Mesendoderm (in vitro differentiated cells): ENCODE measurements at regions not wholly inside any gene's neighbourhood (a gene's known extent, or its start where the extent isn't known, plus 50 kb on each side); places are given as distances from the start of the nearest gene placed in this dataset.

Source experiments
- DNase-seq: peaks from one replicate; pipeline ENCODE4 v3.0.0; 2013
- H2AK5ac ChIP-seq: 2 replicates; pipeline ENCODE4 v1.6.1; 2013; ENCODE audit warnings: low read length, inconsistent platforms
- H2BK120ac ChIP-seq: 2 replicates; pipeline ENCODE4 v1.6.1; 2013; ENCODE audit warnings: low read depth, mild to moderate bottlenecking, low read length, moderate library complexity, mixed read lengths
- H2BK15ac ChIP-seq: replicated peaks from 2 replicates; pipeline ENCODE4 v1.6.1; 2013; ENCODE audit warnings: low read depth, mild to moderate bottlenecking, moderate library complexity
- H2BK5ac ChIP-seq: 2 replicates; pipeline ENCODE4 v1.6.1; 2013; ENCODE audit warnings: low read length, inconsistent platforms
- H3K18ac ChIP-seq: 2 replicates; pipeline ENCODE4 v1.6.1; 2013; ENCODE audit warnings: mild to moderate bottlenecking, low read length, mixed read lengths
- H3K23ac ChIP-seq: one replicate; pipeline ENCODE4 v1.6.1; 2013; ENCODE audit warnings: low read length
- H3K27ac ChIP-seq: 2 replicates; pipeline ENCODE4 v1.5.1; 2013; ENCODE audit warnings: low read depth, mild to moderate bottlenecking, inconsistent platforms, low read length, moderate library complexity
- H3K27me3 ChIP-seq: 2 replicates; pipeline ENCODE4 v1.6.1; 2013; ENCODE audit warnings: low read length, control low read depth, mild to moderate bottlenecking, inconsistent platforms; ENCODE audit not compliant: insufficient read depth, poor library complexity
- H3K36me3 ChIP-seq: 2 replicates; pipeline ENCODE4 v1.6.1; 2013; ENCODE audit warnings: low read length, inconsistent platforms; ENCODE audit not compliant: control insufficient read depth, insufficient read depth
- H3K4ac ChIP-seq: one replicate; pipeline ENCODE4 v1.6.1; 2013; ENCODE audit warnings: low read depth, mild to moderate bottlenecking, low read length, moderate library complexity
- H3K4me1 ChIP-seq: 2 replicates; pipeline ENCODE4 v1.6.1; 2013; ENCODE audit warnings: low read depth, low read length, inconsistent platforms; ENCODE audit not compliant: control insufficient read depth
- H3K4me2 ChIP-seq: 2 replicates; pipeline ENCODE4 v1.6.1; 2013; ENCODE audit warnings: low read length
- H3K4me3 ChIP-seq: 2 replicates; pipeline ENCODE4 v1.5.1; 2013; ENCODE audit warnings: mild to moderate bottlenecking, low read length
- H3K56ac ChIP-seq: one replicate; pipeline ENCODE4 v1.6.1; 2013; ENCODE audit warnings: low read length
- H3K79me1 ChIP-seq: 2 replicates; pipeline ENCODE4 v1.6.1; 2013; ENCODE audit warnings: low read length, inconsistent platforms
- H3K79me2 ChIP-seq: 2 replicates; pipeline ENCODE4 v1.6.1; 2013; ENCODE audit warnings: mild to moderate bottlenecking, low read length; ENCODE audit not compliant: control insufficient read depth, insufficient read depth
- H3K9ac ChIP-seq: 2 replicates; pipeline ENCODE4 v1.6.1; 2013; ENCODE audit warnings: low read length, inconsistent platforms
- H4K5ac ChIP-seq: one replicate; pipeline ENCODE4 v1.6.1; 2013; ENCODE audit warnings: low read length
- H4K8ac ChIP-seq: one replicate; pipeline ENCODE4 v1.6.1; 2013; ENCODE audit warnings: low read depth, mild to moderate bottlenecking, control low read depth, low read length, moderate library complexity
- WGBS: extraction: QIAGEN DNeasy Blood & Tissue Kit; methylation state at CpG from one replicate; pipeline ENCODE4 v1.1.7; 2013; ENCODE audit warnings: low lambda C conversion rate, missing lambda C conversion rate; ENCODE audit not compliant: insufficient coverage; ENCODE audit errors: extremely low coverage; 5-methylcytosine and 5-hydroxymethylcytosine counted together

- no peak overlapping the region for H4K5ac ChIP-seq
Observed at GRCh38 chr3:127445581-127446343, 144.8 kb downstream of the TPRA1 start.

DNA sequence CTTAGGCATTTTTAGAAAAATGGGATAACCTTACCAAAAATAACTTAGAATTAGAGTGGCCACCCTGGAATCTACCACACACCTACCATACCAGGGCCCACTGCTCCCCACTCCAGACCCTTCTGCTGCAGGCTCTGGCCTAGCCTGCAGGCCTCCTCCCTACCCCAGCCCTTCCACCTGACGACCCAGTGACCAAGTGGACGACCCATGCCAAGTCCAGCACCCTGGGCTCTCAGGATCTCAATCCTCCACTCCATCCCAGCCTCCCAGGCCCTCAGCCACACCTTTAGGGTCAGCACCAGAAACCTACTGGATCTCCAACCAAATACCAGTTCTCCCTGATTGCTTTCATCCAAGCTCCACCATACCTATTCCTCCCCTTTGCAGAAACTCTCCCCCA is 145.8 kb downstream of the TPRA1 start:
- Histone ChIP-seq H4K8ac (no peak overlapping the region), H3K36me3 (no peaks in the 10 kb centered on the region), H3K23ac (no peak overlapping the region), H3K4ac (no peak overlapping the region), H3K27ac (no peak overlapping the region), H3K4me1 (no peaks in the 10 kb centered on the region), H3K27me3 (no peaks in the 10 kb centered on the region), H2BK120ac (no peak overlapping the region), H3K18ac (no peak overlapping the region), H3K56ac (no peak overlapping the region), H3K4me2 (no peak overlapping the region), H2AK5ac (no peak overlapping the region), H3K9ac (no peak overlapping the region), H3K79me1 (no peaks in the 10 kb centered on the region), H3K4me3 (no peak overlapping the region), H3K79me2 (no peaks in the 10 kb centered on the region), H2BK15ac (no peak overlapping the region), H4K5ac (no peak overlapping the region), H2BK5ac (no peak overlapping the region)
- WGBS = no CpG with 5 or more reads among the region's 2 CpGs
- no peak for DNase-seq

More at GRCh38 chr3:127445581-127446343, 144.8 kb downstream of the TPRA1 start:
- H4K8ac ChIP-seq = no peak overlapping the region
- no peak overlapping the region for H2AK5ac ChIP-seq
- H3K79me2 ChIP-seq = no peaks in the 10 kb centered on the region
- no peaks in the 10 kb centered on the region for H3K4me1 ChIP-seq
- H3K9ac ChIP-seq = no peak overlapping the region
- H3K23ac ChIP-seq = no peak overlapping the region
- H3K4me2 ChIP-seq = no peak overlapping the region
- H3K27ac ChIP-seq = no peak overlapping the region
- H2BK120ac ChIP-seq = no peak overlapping the region
- H3K79me1 ChIP-seq = no peaks in the 10 kb centered on the region
- H3K18ac ChIP-seq = no peak overlapping the region
- no peak overlapping the region for H2BK15ac ChIP-seq
- H3K4ac ChIP-seq = no peak overlapping the region
- no peak for DNase-seq
- whole genome bisulfite sequencing = no CpG with 5 or more reads among the region's 14 CpGs
- H3K27me3 ChIP-seq = no peaks in the 10 kb centered on the region
- no peaks in the 10 kb centered on the region for H3K36me3 ChIP-seq
- H3K56ac ChIP-seq = no peak overlapping the region
- no peak overlapping the region for H2BK5ac ChIP-seq
- no peak overlapping the region for H3K4me3 ChIP-seq

- Histone ChIP-seq H3K9ac (no peak overlapping the region), H2BK5ac (no peak overlapping the region), H3K4me2 (no peak overlapping the region), H3K79me2 (no peaks in the 10 kb centered on the region), H2BK15ac (no peak overlapping the region), H2BK120ac (no peak overlapping the region), H3K4me1 (no peaks in the 10 kb centered on the region), H2AK5ac (no peak overlapping the region), H4K8ac (no peak overlapping the region), H3K36me3 (no peaks in the 10 kb centered on the region), H3K56ac (no peak overlapping the region), H3K27me3 (no peaks in the 10 kb centered on the region), H3K79me1 (no peaks in the 10 kb centered on the region), H4K5ac (no peak overlapping the region), H3K4ac (no peak overlapping the region), H3K23ac (no peak overlapping the region), H3K4me3 (no peak overlapping the region), H3K27ac (no peak overlapping the region), H3K18ac (no peak overlapping the region)
- no CpG with 5 or more reads among the region's 15 CpGs for WGBS
- DNase-seq = no peak
Observed at GRCh38 chr3:127443581-127444375, 146.8 kb downstream of the TPRA1 start.

GRCh38 chr3:127442506-127442905 is 148.0 kb downstream of the TPRA1 start:
- H3K18ac ChIP-seq = no peak overlapping the region
- H3K9ac ChIP-seq = no peak overlapping the region
- no peaks in the 10 kb centered on the region for H3K79me1 ChIP-seq
- no peaks in the 10 kb centered on the region for H3K79me2 ChIP-seq
- no peak overlapping the region for H4K8ac ChIP-seq
- no peaks in the 10 kb centered on the region for H3K36me3 ChIP-seq
- no peak overlapping the region for H4K5ac ChIP-seq
- H2BK120ac ChIP-seq = no peak overlapping the region
- no peak for DNase-seq
- no peak overlapping the region for H3K4ac ChIP-seq
- no peak overlapping the region for H3K4me2 ChIP-seq
- no peak overlapping the region for H2BK5ac ChIP-seq
- WGBS = no CpG with 5 or more reads among the region's 5 CpGs
- no peak overlapping the region for H3K56ac ChIP-seq
- H3K4me3 ChIP-seq = no peak overlapping the region
- H3K4me1 ChIP-seq = no peaks in the 10 kb centered on the region
- H3K23ac ChIP-seq = no peak overlapping the region
- no peak overlapping the region for H2BK15ac ChIP-seq
- no peak overlapping the region for H3K27ac ChIP-seq
- H2AK5ac ChIP-seq = no peak overlapping the region
- no peaks in the 10 kb centered on the region for H3K27me3 ChIP-seq

- H3K79me1 ChIP-seq = no peaks in the 10 kb centered on the region
- no peak overlapping the region for H3K18ac ChIP-seq
- H4K5ac ChIP-seq = no peak overlapping the region
- no peak overlapping the region for H3K23ac ChIP-seq
- no peak overlapping the region for H2BK15ac ChIP-seq
- H3K4me1 ChIP-seq = no peaks in the 10 kb centered on the region
- H3K27ac ChIP-seq = no peak overlapping the region
- H3K27me3 ChIP-seq = no peaks in the 10 kb centered on the region
- H2BK120ac ChIP-seq = no peak overlapping the region
- no peak overlapping the region for H2AK5ac ChIP-seq
- H3K56ac ChIP-seq = no peak overlapping the region
- DNase-seq = no peak
- H3K79me2 ChIP-seq = no peaks in the 10 kb centered on the region
- H4K8ac ChIP-seq = no peak overlapping the region
- H3K4me3 ChIP-seq = no peak overlapping the region
- WGBS = no CpG with 5 or more reads among the region's 9 CpGs
- no peak overlapping the region for H3K4ac ChIP-seq
- H2BK5ac ChIP-seq = no peak overlapping the region
- no peak overlapping the region for H3K9ac ChIP-seq
- no peaks in the 10 kb centered on the region for H3K36me3 ChIP-seq
- no peak overlapping the region for H3K4me2 ChIP-seq
Observed at GRCh38 chr3:127441764-127442163, 148.8 kb downstream of the TPRA1 start.
